ENCODE measurements at regions not wholly inside any gene's neighbourhood (a gene's known extent, or its start where the extent isn't known, plus 50 kb on each side); places are given as distances from the start of the nearest gene placed in this dataset.

DNA sequence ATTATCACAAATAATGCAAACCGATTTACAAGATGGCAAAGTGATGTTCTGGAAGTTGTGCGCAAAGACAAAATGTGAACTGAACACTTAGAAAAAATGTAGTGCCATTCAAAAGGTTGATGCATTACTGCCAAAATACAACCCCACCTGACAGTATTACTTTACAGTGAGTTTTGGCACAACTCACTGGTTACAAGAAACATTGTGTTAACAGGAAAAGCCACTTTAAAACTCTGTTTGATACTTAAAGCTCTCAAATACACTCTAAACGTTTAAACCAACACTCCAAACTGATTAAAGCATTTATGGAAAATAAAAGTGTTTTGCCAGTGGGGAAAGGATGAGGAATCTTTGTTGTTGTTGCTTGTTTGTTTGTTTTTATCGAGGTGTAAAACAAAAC is 173.4 kb upstream of the SATB2 start:
- 69 to 74% methylated on average over 4 of the region's 4 CpGs for WGBS, 2 donors
- no peaks in the 10 kb centered on the region for H3K4me1 ChIP-seq
- H3K9me3 ChIP-seq: no peaks in the 10 kb centered on the region
- DNase-seq: no peak
- H3K27ac ChIP-seq: no peak overlapping the region
- no peak for ATAC-seq
- H3K36me3 ChIP-seq: no peaks in the 10 kb centered on the region
- intact Hi-C loops (cut with DNase I): no loop called here
- no peak for TF ChIP-seq CTCF (IDR thresholded peaks at IDR 0.05)
- H3K4me3 ChIP-seq: no peak overlapping the region
- no peaks in the 10 kb centered on the region for H3K27me3 ChIP-seq

GRCh38 chr2:199629301-199629700 is 171.6 kb upstream of the SATB2 start:
- H3K27me3 ChIP-seq: no peaks in the 10 kb centered on the region
- no peak overlapping the region for H3K4me3 ChIP-seq
- DNase-seq (no peak), ATAC-seq (no peak)
- H3K9me3 ChIP-seq: no peaks in the 10 kb centered on the region
- no peaks in the 10 kb centered on the region for H3K4me1 ChIP-seq
- no peak overlapping the region for H3K27ac ChIP-seq
- intact Hi-C loops (cut with DNase I): no loop called here
- no peak for TF ChIP-seq CTCF (IDR thresholded peaks at IDR 0.05)
- H3K36me3 ChIP-seq: no peaks in the 10 kb centered on the region

DNA sequence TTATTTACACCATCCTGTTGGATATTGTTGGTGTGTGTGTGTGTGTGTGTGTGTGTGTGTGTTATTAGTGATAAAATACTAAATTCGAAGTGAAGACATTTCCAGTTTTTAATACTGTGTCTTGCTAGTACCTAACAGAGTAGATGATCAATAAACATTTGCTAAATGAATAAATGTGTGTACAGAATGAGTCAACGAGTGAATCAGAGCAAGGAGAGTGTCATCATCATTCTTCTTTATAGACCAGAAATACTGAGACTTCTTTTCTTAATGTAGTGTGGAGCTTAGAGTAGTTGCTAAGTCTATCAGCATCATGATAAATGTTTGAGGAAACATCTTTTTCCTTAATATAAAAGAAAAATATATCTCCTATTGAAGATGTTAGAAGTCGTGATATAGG is 169.7 kb upstream of the SATB2 start:
- no peaks in the 10 kb centered on the region for H3K9me3 ChIP-seq
- WGBS, 2 donors: 45% methylated on average over 3 of the region's 3 CpGs
- H3K27ac ChIP-seq: no peak overlapping the region

GRCh38 chr2:199624958-199625357 is 167.2 kb upstream of the SATB2 start:
- ATAC-seq (no peak), DNase-seq (no peak)
- H3K27me3 ChIP-seq: peaks cover 0 to 4% (median 0%) of the 10 kb centered on the region in 7 donors
- H3K36me3 ChIP-seq: no peaks in the 10 kb centered on the region
- intact Hi-C loops (cut with DNase I): no loop called here
- 56 to 59% methylated on average over 1 of the region's 1 CpG for WGBS, 2 donors
- H3K4me1 ChIP-seq: no peaks in the 10 kb centered on the region
- no peak for TF ChIP-seq CTCF (IDR thresholded peaks at IDR 0.05)
- H3K4me3 ChIP-seq: no peak overlapping the region
- no peak overlapping the region for H3K27ac ChIP-seq
- H3K9me3 ChIP-seq: no peaks in the 10 kb centered on the region

More for the DNA sequence above, 169.7 kb upstream of the SATB2 start:
- no peak for TF ChIP-seq CTCF (IDR thresholded peaks at IDR 0.05)
- H3K36me3 ChIP-seq: no peaks in the 10 kb centered on the region
- no peaks in the 10 kb centered on the region for H3K4me1 ChIP-seq
- ATAC-seq: no peak
- DNase-seq: no peak
- intact Hi-C loops (cut with DNase I): no loop called here
- H3K27me3 ChIP-seq: peaks cover 0 to 2% (median 0%) of the 10 kb centered on the region in 7 donors
- H3K4me3 ChIP-seq: no peak overlapping the region

Measured in heart right ventricle (tissue), 16 donors.